PC-3 (cell line): ENCODE measurements at regions not wholly inside any gene's neighbourhood (a gene's known extent, or its start where the extent isn't known, plus 50 kb on each side); places are given as distances from the start of the nearest gene placed in this dataset.

Experiments used
- ATAC-seq: fragments of 200-7000 bp; cut with Tn5 transposase; 2 replicates; pipeline ENCODE4 v1.9.1; 2020; ENCODE audit warnings: mild to moderate bottlenecking, moderate library complexity
- BruUV-seq: library from RNA; stranded (reverse); fragments of 400-500 nt; replicated peaks from 2 replicates; lab custom pipeline; 2021; lab: Mats Ljungman, UMichigan
- CTCF ChIA-PET: fragments of 300-600 bp; sonication (Branson Sonifier 250); formaldehyde crosslinking; loops from one replicate; lab custom pipeline; 2022; ENCODE audit warnings: antibody characterized with exemption; lab: Charles Lee
- POLR2A ChIA-PET: fragments of 300-600 bp; sonication (Branson Sonifier 250); formaldehyde crosslinking; loops from one replicate; lab custom pipeline; 2022; ENCODE audit warnings: antibody characterized with exemption; ENCODE audit not compliant: unreplicated experiment; lab: Charles Lee
- DNase-seq: peaks from one replicate; pipeline ENCODE4 v3.0.0-alpha.2; 2015
- H2AFZ ChIP-seq: fragments of 300-600 bp; sonication (generic); 2 replicates; pipeline ENCODE4 v1.6.0; 2016; ENCODE audit warnings: antibody characterized with exemption, low read length
- H3F3A ChIP-seq: fragments of 300-600 bp; sonication (generic); one replicate; pipeline ENCODE4 v1.6.0; 2017; ENCODE audit warnings: antibody characterized with exemption, low read length, control low read depth, mild to moderate bottlenecking; ENCODE audit not compliant: unreplicated experiment
- H3K27ac ChIP-seq: fragments of 300-600 bp; sonication (generic); 2 replicates; pipeline ENCODE4 v1.5.1; 2016; ENCODE audit warnings: mild to moderate bottlenecking, low read length
- H3K27me3 ChIP-seq: fragments of 300-600 bp; sonication (generic); 2 replicates; pipeline ENCODE4 v1.6.1; 2016; ENCODE audit warnings: low read length, mixed read lengths
- H3K36me3 ChIP-seq: fragments of 300-600 bp; sonication (generic); 2 replicates; pipeline ENCODE4 v1.6.1; 2016; ENCODE audit warnings: low read depth, mixed run types, low read length, mixed read lengths
- H3K4me1 ChIP-seq: fragments of 300-600 bp; sonication (generic); 2 replicates; pipeline ENCODE4 v1.5.1; 2016; ENCODE audit warnings: low read length; ENCODE audit not compliant: insufficient read depth
- H3K4me2 ChIP-seq: fragments of 300-600 bp; sonication (generic); 2 replicates; pipeline ENCODE4 v1.6.0; 2016; ENCODE audit warnings: low read length
- H3K4me3 ChIP-seq: fragments of 300-600 bp; sonication (generic); 2 replicates; pipeline ENCODE4 v1.5.1; 2016; ENCODE audit warnings: mild to moderate bottlenecking, low read length, mixed read lengths
- H3K79me2 ChIP-seq: fragments of 300-600 bp; sonication (generic); 2 replicates; pipeline ENCODE4 v1.6.1; 2017; ENCODE audit warnings: low read length, mixed read lengths
- H3K9ac ChIP-seq: fragments of 300-600 bp; sonication (generic); 2 replicates; pipeline ENCODE4 v1.6.0; 2016; ENCODE audit warnings: mild to moderate bottlenecking, low read length
- H3K9me2 ChIP-seq: fragments of 300-600 bp; sonication (generic); replicated peaks from 2 replicates; pipeline ENCODE4 v1.6.1; 2016; ENCODE audit warnings: mixed run types, low read length, mixed read lengths
- H3K9me3 ChIP-seq: fragments of 300-600 bp; sonication (generic); 2 replicates; pipeline ENCODE4 v1.6.1; 2016; ENCODE audit warnings: low read length, mixed read lengths
- H4K20me1 ChIP-seq: fragments of 300-600 bp; sonication (generic); 2 replicates; pipeline ENCODE4 v1.6.1; 2016; ENCODE audit warnings: low read length, mixed read lengths
- CTCF ChIP-seq: fragments of 300-600 bp; sonication (generic); conservative IDR thresholded peaks from 2 replicates; pipeline ENCODE4 v1.5.1; 2017; ENCODE audit warnings: antibody characterized with exemption, low read depth, mild to moderate bottlenecking, low read length
- EZH2 ChIP-seq: fragments of 300-600 bp; sonication (generic); IDR thresholded peaks from one replicate; pipeline ENCODE4 v1.6.1; 2017; ENCODE audit warnings: antibody characterized with exemption, mild to moderate bottlenecking, low read length; ENCODE audit not compliant: unreplicated experiment
- EZH2phosphoT487 ChIP-seq: fragments of 300-600 bp; sonication (generic); IDR thresholded peaks from 2 replicates; pipeline ENCODE4 v1.6.1; 2018; ENCODE audit warnings: mild to moderate bottlenecking, antibody characterized with exemption, low read length, borderline replicate concordance
- intact Hi-C: fragments of 100-400 bp; cut with micrococcal nuclease; formaldehyde crosslinking; loops from 2 replicates; pipeline ENCODE4 v1.9.0; 2023

- no peak for TF ChIP-seq CTCF
- POLR2A ChIA-PET = no interaction called here
- no peaks in the 10 kb centered on the region for H3K36me3 ChIP-seq
- H2AFZ ChIP-seq = no peak overlapping the region
- CTCF ChIA-PET = no interaction called here
- peak overlapping the region; percentile 36; the same call in 1 of the 2 replicates for H3K4me2 ChIP-seq
- no peaks in the 10 kb centered on the region for H3K79me2 ChIP-seq
- H3F3A ChIP-seq = peaks cover 5% of the 10 kb centered on the region
- H3K4me3 ChIP-seq = no peak overlapping the region
- H3K9me2 ChIP-seq = no peaks in the 10 kb centered on the region
- DNase-seq (peak; percentile 98), ATAC-seq (peak; percentile 72)
- no peaks in the 10 kb centered on the region for H3K9me3 ChIP-seq
- no peaks in the 10 kb centered on the region for H4K20me1 ChIP-seq
- BruUV-seq = no TSS peak
- peak overlapping the region; percentile 63 for H3K27ac ChIP-seq
- peaks cover 51% of the 10 kb centered on the region for H3K4me1 ChIP-seq
- intact Hi-C loops = no loop called here
- H3K27me3 ChIP-seq = no peaks in the 10 kb centered on the region
- H3K9ac ChIP-seq = no peak overlapping the region
These were observed 243.8 kb upstream of the PEX5L start for GRCh38 chr3:180280555-180280954.

- ChIA-PET CTCF (no interaction called here), POLR2A (interaction anchor here (0.6 kb wide), 1 partner anchor 28 kb away, joined by 6 read pairs; no protein-coding TSS in a partner anchor)
- intact Hi-C loops = no loop called here
- no peaks in the 10 kb centered on the region; the same call in 1 of the 2 replicates for H3K9me2 ChIP-seq
- no peak overlapping the region for H3K27ac ChIP-seq
- no peak overlapping the region for H3K4me2 ChIP-seq
- DNase-seq = no peak
- no TSS peak for BruUV-seq
- H3K9ac ChIP-seq = no peak overlapping the region
- TF ChIP-seq EZH2phosphoT487 (no peak), EZH2 (no peak), CTCF (no peak)
- H3K9me3 ChIP-seq = no peaks in the 10 kb centered on the region
- no peaks in the 10 kb centered on the region for H4K20me1 ChIP-seq
- no peaks in the 10 kb centered on the region for H3K36me3 ChIP-seq
- H3K4me3 ChIP-seq = no peak overlapping the region
- peaks cover 34% of the 10 kb centered on the region for H3K4me1 ChIP-seq
- no peaks in the 10 kb centered on the region for H3K27me3 ChIP-seq
- no peaks in the 10 kb centered on the region for H3K79me2 ChIP-seq
- no peaks in the 10 kb centered on the region for H3F3A ChIP-seq
- no peak for ATAC-seq
- H2AFZ ChIP-seq = no peak overlapping the region
These were observed 245.6 kb upstream of the PEX5L start for GRCh38 chr3:180282386-180282785.

GRCh38 chr3:180283251-180283650 is 246.5 kb upstream of the PEX5L start:
- Histone ChIP-seq H3K4me1 (peaks cover 25% of the 10 kb centered on the region), H3K79me2 (no peaks in the 10 kb centered on the region), H3K4me2 (no peak overlapping the region), H3F3A (no peaks in the 10 kb centered on the region), H3K27ac (no peak overlapping the region), H3K27me3 (no peaks in the 10 kb centered on the region), H2AFZ (no peak overlapping the region), H3K4me3 (no peak overlapping the region), H4K20me1 (no peaks in the 10 kb centered on the region), H3K36me3 (no peaks in the 10 kb centered on the region), H3K9ac (no peak overlapping the region), H3K9me2 (no peaks in the 10 kb centered on the region; the same call in 1 of the 2 replicates), H3K9me3 (no peaks in the 10 kb centered on the region)
- DNase-seq (no peak), ATAC-seq (no peak)
- intact Hi-C loops = no loop called here
- CTCF ChIA-PET = no interaction called here
- POLR2A ChIA-PET = no interaction called here
- TF ChIP-seq EZH2phosphoT487 = no peak
- TF ChIP-seq CTCF = no peak
- TF ChIP-seq EZH2 = no peak
- no TSS peak for BruUV-seq
